ENCODE measurements at regions not wholly inside any gene's neighbourhood (a gene's known extent, or its start where the extent isn't known, plus 50 kb on each side); places are given as distances from the start of the nearest gene placed in this dataset.

DNA sequence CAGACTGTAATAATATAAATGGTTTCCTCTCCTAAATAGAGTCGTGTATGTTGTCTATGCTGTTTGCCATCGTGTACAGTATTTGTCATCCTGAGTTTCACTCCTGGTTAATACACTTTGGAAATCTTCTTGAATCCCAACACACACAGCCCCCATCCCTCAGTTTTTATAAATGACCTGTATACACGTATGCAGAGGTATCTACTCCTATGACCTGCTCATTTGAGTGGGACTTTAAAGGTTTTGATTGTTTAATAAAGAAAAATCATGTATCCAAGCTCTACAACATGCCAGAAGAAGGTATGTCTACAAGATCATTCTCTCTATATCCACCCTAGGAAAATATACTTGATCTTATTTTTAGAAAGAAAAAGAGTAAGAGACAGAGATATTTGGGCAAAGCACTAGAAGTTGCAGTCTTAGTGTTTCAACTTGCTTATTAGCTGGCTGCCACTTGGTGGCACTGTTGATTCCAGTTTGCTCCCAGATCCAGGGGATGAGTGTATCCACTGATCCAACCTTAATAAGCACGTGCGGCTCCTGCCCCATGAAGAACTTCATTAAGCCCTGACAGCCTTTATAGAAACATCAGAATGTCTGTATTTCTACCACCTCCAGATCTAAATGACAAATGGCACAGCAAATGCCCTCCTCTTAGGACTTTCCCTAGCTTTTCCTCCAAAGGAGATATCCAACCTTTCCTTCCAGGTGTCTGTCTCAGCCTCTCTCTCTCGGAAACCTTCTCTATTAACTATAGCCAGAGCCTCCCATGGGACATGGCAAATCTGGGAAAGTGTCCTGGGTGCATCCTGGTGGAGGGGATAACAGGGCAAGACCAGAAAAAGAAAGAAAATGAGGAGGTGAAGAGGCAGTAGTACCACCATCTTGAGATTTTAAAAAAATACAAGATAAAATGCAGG is 181.6 kb upstream of the NEBL start (continued):
- TF ChIP-seq CEBPB (IDR thresholded peaks at IDR 0.05; ENCODE audit: borderline replicate concordance in 1 of 2, low read depth in 2 of 2, low read length in 2 of 2) (no peak), RAD51 (IDR thresholded peaks at IDR 0.05) (no peak), ZNF622 (IDR thresholded peaks at IDR 0.05) (no peak), IKZF2 (IDR thresholded peaks at IDR 0.05) (no peak), CREM (IDR thresholded peaks at IDR 0.05; ENCODE audit: low read depth) (no peak), KDM1A (IDR thresholded peaks at IDR 0.05; ENCODE audit: borderline replicate concordance) (no peak), POU2F2 (IDR thresholded peaks at IDR 0.05; ENCODE audit: borderline replicate concordance, low read depth, low read length) (no peak), BHLHE40 (IDR thresholded peaks at IDR 0.05; ENCODE audit: borderline replicate concordance in 1 of 2, low read depth in 2 of 2, low read length in 1 of 2) (peak; percentile 46 to 55; a peak in 3 of 4 replicates), RFX5 (IDR thresholded peaks at IDR 0.05; ENCODE audit: low read depth, low read length) (no peak)
- TF ChIP-seq, protein P1, sequence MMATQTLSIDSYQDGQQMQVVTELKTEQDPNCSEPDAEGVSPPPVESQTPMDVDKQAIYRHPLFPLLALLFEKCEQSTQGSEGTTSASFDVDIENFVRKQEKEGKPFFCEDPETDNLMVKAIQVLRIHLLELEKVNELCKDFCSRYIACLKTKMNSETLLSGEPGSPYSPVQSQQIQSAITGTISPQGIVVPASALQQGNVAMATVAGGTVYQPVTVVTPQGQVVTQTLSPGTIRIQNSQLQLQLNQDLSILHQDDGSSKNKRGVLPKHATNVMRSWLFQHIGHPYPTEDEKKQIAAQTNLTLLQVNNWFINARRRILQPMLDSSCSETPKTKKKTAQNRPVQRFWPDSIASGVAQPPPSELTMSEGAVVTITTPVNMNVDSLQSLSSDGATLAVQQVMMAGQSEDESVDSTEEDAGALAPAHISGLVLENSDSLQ (IDR thresholded peaks at IDR 0.05): no peak
- TF ChIP-seq, protein P2, sequence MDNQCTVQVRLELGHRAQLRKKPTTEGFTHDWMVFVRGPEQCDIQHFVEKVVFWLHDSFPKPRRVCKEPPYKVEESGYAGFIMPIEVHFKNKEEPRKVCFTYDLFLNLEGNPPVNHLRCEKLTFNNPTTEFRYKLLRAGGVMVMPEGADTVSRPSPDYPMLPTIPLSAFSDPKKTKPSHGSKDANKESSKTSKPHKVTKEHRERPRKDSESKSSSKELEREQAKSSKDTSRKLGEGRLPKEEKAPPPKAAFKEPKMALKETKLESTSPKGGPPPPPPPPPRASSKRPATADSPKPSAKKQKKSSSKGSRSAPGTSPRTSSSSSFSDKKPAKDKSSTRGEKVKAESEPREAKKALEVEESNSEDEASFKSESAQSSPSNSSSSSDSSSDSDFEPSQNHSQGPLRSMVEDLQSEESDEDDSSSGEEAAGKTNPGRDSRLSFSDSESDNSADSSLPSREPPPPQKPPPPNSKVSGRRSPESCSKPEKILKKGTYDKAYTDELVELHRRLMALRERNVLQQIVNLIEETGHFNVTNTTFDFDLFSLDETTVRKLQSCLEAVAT (IDR thresholded peaks at IDR 0.05): no peak
- TF ChIP-seq, protein P3, sequence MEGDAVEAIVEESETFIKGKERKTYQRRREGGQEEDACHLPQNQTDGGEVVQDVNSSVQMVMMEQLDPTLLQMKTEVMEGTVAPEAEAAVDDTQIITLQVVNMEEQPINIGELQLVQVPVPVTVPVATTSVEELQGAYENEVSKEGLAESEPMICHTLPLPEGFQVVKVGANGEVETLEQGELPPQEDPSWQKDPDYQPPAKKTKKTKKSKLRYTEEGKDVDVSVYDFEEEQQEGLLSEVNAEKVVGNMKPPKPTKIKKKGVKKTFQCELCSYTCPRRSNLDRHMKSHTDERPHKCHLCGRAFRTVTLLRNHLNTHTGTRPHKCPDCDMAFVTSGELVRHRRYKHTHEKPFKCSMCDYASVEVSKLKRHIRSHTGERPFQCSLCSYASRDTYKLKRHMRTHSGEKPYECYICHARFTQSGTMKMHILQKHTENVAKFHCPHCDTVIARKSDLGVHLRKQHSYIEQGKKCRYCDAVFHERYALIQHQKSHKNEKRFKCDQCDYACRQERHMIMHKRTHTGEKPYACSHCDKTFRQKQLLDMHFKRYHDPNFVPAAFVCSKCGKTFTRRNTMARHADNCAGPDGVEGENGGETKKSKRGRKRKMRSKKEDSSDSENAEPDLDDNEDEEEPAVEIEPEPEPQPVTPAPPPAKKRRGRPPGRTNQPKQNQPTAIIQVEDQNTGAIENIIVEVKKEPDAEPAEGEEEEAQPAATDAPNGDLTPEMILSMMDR (IDR thresholded peaks at IDR 0.05 in 2 of 3, conservative IDR thresholded peaks at IDR 0.05 in 1 of 3; ENCODE audit: control insufficient read depth in 2 of 3, extremely low read depth in 1 of 3, insufficient read depth in 1 of 3, low read depth in 3 of 3, low read length in 3 of 3): peak; percentile 68 to 69 (median 69)
- TF ChIP-seq, protein P4, sequence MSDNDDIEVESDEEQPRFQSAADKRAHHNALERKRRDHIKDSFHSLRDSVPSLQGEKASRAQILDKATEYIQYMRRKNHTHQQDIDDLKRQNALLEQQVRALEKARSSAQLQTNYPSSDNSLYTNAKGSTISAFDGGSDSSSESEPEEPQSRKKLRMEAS (IDR thresholded peaks at IDR 0.05; ENCODE audit: low read depth, low read length): no peak
- TF ChIP-seq, protein P5, sequence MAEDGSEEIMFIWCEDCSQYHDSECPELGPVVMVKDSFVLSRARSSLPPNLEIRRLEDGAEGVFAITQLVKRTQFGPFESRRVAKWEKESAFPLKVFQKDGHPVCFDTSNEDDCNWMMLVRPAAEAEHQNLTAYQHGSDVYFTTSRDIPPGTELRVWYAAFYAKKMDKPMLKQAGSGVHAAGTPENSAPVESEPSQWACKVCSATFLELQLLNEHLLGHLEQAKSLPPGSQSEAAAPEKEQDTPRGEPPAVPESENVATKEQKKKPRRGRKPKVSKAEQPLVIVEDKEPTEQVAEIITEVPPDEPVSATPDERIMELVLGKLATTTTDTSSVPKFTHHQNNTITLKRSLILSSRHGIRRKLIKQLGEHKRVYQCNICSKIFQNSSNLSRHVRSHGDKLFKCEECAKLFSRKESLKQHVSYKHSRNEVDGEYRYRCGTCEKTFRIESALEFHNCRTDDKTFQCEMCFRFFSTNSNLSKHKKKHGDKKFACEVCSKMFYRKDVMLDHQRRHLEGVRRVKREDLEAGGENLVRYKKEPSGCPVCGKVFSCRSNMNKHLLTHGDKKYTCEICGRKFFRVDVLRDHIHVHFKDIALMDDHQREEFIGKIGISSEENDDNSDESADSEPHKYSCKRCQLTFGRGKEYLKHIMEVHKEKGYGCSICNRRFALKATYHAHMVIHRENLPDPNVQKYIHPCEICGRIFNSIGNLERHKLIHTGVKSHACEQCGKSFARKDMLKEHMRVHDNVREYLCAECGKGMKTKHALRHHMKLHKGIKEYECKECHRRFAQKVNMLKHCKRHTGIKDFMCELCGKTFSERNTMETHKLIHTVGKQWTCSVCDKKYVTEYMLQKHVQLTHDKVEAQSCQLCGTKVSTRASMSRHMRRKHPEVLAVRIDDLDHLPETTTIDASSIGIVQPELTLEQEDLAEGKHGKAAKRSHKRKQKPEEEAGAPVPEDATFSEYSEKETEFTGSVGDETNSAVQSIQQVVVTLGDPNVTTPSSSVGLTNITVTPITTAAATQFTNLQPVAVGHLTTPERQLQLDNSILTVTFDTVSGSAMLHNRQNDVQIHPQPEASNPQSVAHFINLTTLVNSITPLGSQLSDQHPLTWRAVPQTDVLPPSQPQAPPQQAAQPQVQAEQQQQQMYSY (CRISPR knock-in tag; IDR thresholded peaks at IDR 0.05): no peak
